SK-N-SH treated with all-trans-retinoic acid at 6 μM for 48 hours (cell line): ENCODE measurements at regions not wholly inside any gene's neighbourhood (a gene's known extent, or its start where the extent isn't known, plus 50 kb on each side); places are given as distances from the start of the nearest gene placed in this dataset.

ENCODE experiments used
- CREB5 ChIP-seq: fragments of 250-450 bp; sonication (Bioruptor Pico); IDR thresholded peaks from 2 replicates; pipeline ENCODE4 v1.5.1; 2020; ENCODE audit warnings: low read depth, mild to moderate bottlenecking, moderate library complexity
- PATZ1 ChIP-seq: fragments of 250-450 bp; sonication (Bioruptor Pico); IDR thresholded peaks from 2 replicates; pipeline ENCODE4 v1.8.0; 2020; ENCODE audit warnings: mild to moderate bottlenecking, moderate library complexity, borderline replicate concordance
- TCF4 ChIP-seq: fragments of 250-450 bp; sonication (Bioruptor Pico); IDR thresholded peaks from 2 replicates; pipeline ENCODE4 v1.8.0; 2021; ENCODE audit warnings: mild to moderate bottlenecking, moderate library complexity, borderline replicate concordance
- TOX ChIP-seq: fragments of 250-450 bp; sonication (Bioruptor Pico); IDR thresholded peaks from 2 replicates; pipeline ENCODE4 v1.8.0; 2021; ENCODE audit warnings: mild to moderate bottlenecking, moderate library complexity, borderline replicate concordance
- ZC3H10 ChIP-seq: fragments of 250-450 bp; sonication (Bioruptor Pico); IDR thresholded peaks from 2 replicates; pipeline ENCODE4 v1.5.1; 2021; ENCODE audit warnings: mild to moderate bottlenecking, moderate library complexity
- ZFP30 ChIP-seq: fragments of 450-650 bp; formaldehyde crosslinking; IDR thresholded peaks from 2 replicates; pipeline ENCODE4 v1.5.0; 2022; ENCODE audit warnings: mild to moderate bottlenecking, moderate library complexity
- ZNF70 ChIP-seq: fragments of 450-650 bp; formaldehyde crosslinking; IDR thresholded peaks from 2 replicates; pipeline ENCODE4 v1.5.0; 2020; ENCODE audit warnings: mild to moderate bottlenecking, moderate library complexity
- ZNF8 ChIP-seq: fragments of 450-650 bp; formaldehyde crosslinking; IDR thresholded peaks from 2 replicates; pipeline ENCODE4 v1.5.0; 2020; ENCODE audit warnings: mild to moderate bottlenecking, moderate library complexity

DNA sequence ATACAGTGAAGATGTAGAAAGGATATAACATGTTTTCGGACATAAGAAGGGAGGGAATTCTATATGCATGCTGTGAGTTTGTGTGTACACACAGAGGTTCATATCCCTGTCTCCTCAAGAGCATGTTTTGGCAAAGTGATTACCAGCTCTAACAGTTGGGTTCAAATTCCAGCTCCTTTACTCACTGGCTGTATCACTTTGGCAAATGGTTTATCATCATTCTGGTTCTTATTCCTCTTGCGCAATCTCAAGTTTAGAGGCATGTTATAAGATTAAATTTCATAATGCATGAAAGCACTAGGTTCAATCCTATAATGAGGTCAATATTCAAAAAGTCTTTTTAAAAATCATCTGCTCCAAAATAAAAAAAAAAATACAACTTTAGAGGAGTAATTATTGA is 107.7 kb upstream of the LRFN5 start:
- no peak for TF ChIP-seq TCF4
- no peak for TF ChIP-seq PATZ1
- no peak for TF ChIP-seq ZNF8 (CRISPR knock-in tag)
- TF ChIP-seq TOX (CRISPR knock-in tag): no peak
- TF ChIP-seq ZFP30 (CRISPR knock-in tag): no peak
- TF ChIP-seq ZNF70 (CRISPR knock-in tag): no peak
- TF ChIP-seq CREB5 (CRISPR knock-in tag): no peak
- TF ChIP-seq ZC3H10 (CRISPR knock-in tag): no peak
